ENCODE measurements at regions not wholly inside any gene's neighbourhood (a gene's known extent, or its start where the extent isn't known, plus 50 kb on each side); places are given as distances from the start of the nearest gene placed in this dataset.
"Not testable (repeated sequence)": the region's sequence is repeated elsewhere in the genome, so short reads cannot be mapped to it uniquely, and the experiment has no call there.

- no peak overlapping the region for H3K4me3 ChIP-seq (ENCODE audit: low read depth, low read length)
- TF ChIP-seq CTCF (IDR thresholded peaks at IDR 0.05; ENCODE audit: insufficient read depth, low read length, poor library complexity, severe bottlenecking), result no peak
These were observed 364.9 kb downstream of the ANAPC1 start for GRCh38 chr2:111519071-111519470.

GRCh38 chr2:111522231-111522768 lies 361.7 kb downstream of the ANAPC1 start:
- no peak for DNase-seq (ENCODE audit: low read depth)
- no peak overlapping the region for H3K4me3 ChIP-seq (ENCODE audit: low read depth, low read length)
- no peaks in the 10 kb centered on the region for H3K36me3 ChIP-seq (ENCODE audit: control insufficient read depth, insufficient read depth, low read length)
- H3K27me3 ChIP-seq (ENCODE audit: control insufficient read depth, insufficient read depth, low read length), result no peaks in the 10 kb centered on the region
- no peak for TF ChIP-seq CTCF (IDR thresholded peaks at IDR 0.05; ENCODE audit: insufficient read depth, low read length, poor library complexity, severe bottlenecking)

More at GRCh38 chr2:111519071-111519470, 364.9 kb downstream of the ANAPC1 start:
- Histone ChIP-seq H3K36me3 (ENCODE audit: control insufficient read depth, insufficient read depth, low read length) (no peaks in the 10 kb centered on the region), H3K27me3 (ENCODE audit: control insufficient read depth, insufficient read depth, low read length) (no peaks in the 10 kb centered on the region)
- DNase-seq (ENCODE audit: low read depth), result no peak

- Histone ChIP-seq H3K27me3 (ENCODE audit: control insufficient read depth, insufficient read depth, low read length) (no peaks in the 10 kb centered on the region), H3K4me3 (ENCODE audit: low read depth, low read length) (no peak overlapping the region), H3K36me3 (ENCODE audit: control insufficient read depth, insufficient read depth, low read length) (no peaks in the 10 kb centered on the region)
- TF ChIP-seq CTCF (IDR thresholded peaks at IDR 0.05; ENCODE audit: insufficient read depth, low read length, poor library complexity, severe bottlenecking), result no peak
- no peak for DNase-seq (ENCODE audit: low read depth)
These were observed 361.0 kb downstream of the ANAPC1 start for GRCh38 chr2:111523009-111523408.

GRCh38 chr2:111525026-111525425 lies 359.0 kb downstream of the ANAPC1 start:
- not testable (repeated sequence) for DNase-seq (ENCODE audit: low read depth); H3K4me3 ChIP-seq (ENCODE audit: low read depth, low read length); H3K36me3 ChIP-seq (ENCODE audit: control insufficient read depth, insufficient read depth, low read length); H3K27me3 ChIP-seq (ENCODE audit: control insufficient read depth, insufficient read depth, low read length)

- not testable (repeated sequence) for H3K4me3 ChIP-seq (ENCODE audit: low read depth, low read length); H3K36me3 ChIP-seq (ENCODE audit: control insufficient read depth, insufficient read depth, low read length); H3K27me3 ChIP-seq (ENCODE audit: control insufficient read depth, insufficient read depth, low read length); DNase-seq (ENCODE audit: low read depth)
These were observed 357.9 kb downstream of the ANAPC1 start for GRCh38 chr2:111526041-111526639.

GRCh38 chr2:111527707-111528400 lies 356.1 kb downstream of the ANAPC1 start:
- not testable (repeated sequence) for DNase-seq (ENCODE audit: low read depth); H3K36me3 ChIP-seq (ENCODE audit: control insufficient read depth, insufficient read depth, low read length); H3K27me3 ChIP-seq (ENCODE audit: control insufficient read depth, insufficient read depth, low read length); H3K4me3 ChIP-seq (ENCODE audit: low read depth, low read length)

GRCh38 chr2:111529022-111529421 lies 355.0 kb downstream of the ANAPC1 start:
- H3K36me3 ChIP-seq (ENCODE audit: control insufficient read depth, insufficient read depth, low read length); H3K4me3 ChIP-seq (ENCODE audit: low read depth, low read length); DNase-seq (ENCODE audit: low read depth); H3K27me3 ChIP-seq (ENCODE audit: control insufficient read depth, insufficient read depth, low read length): not testable (repeated sequence)

GRCh38 chr2:111530239-111530965 lies 353.6 kb downstream of the ANAPC1 start:
- H3K27me3 ChIP-seq (ENCODE audit: control insufficient read depth, insufficient read depth, low read length); H3K4me3 ChIP-seq (ENCODE audit: low read depth, low read length); H3K36me3 ChIP-seq (ENCODE audit: control insufficient read depth, insufficient read depth, low read length); DNase-seq (ENCODE audit: low read depth): not testable (repeated sequence)

GRCh38 chr2:111532682-111533556 lies 351.1 kb downstream of the ANAPC1 start:
- H3K4me3 ChIP-seq (ENCODE audit: low read depth, low read length); H3K36me3 ChIP-seq (ENCODE audit: control insufficient read depth, insufficient read depth, low read length); DNase-seq (ENCODE audit: low read depth); H3K27me3 ChIP-seq (ENCODE audit: control insufficient read depth, insufficient read depth, low read length): not testable (repeated sequence)

GRCh38 chr2:111533557-111534247 lies 350.3 kb downstream of the ANAPC1 start:
- H3K27me3 ChIP-seq (ENCODE audit: control insufficient read depth, insufficient read depth, low read length); H3K4me3 ChIP-seq (ENCODE audit: low read depth, low read length); DNase-seq (ENCODE audit: low read depth); H3K36me3 ChIP-seq (ENCODE audit: control insufficient read depth, insufficient read depth, low read length): not testable (repeated sequence)

All from kidney epithelial cell (primary cell).